OCI-LY3 (cell line): ENCODE measurements at regions not wholly inside any gene's neighbourhood (a gene's known extent, or its start where the extent isn't known, plus 50 kb on each side); places are given as distances from the start of the nearest gene placed in this dataset.

ENCODE experiments used
- EZH2phosphoT487 ChIP-seq: fragments of 200-600 bp; shearing (Covaris generic); IDR thresholded peaks from 2 replicates; pipeline ENCODE4 v1.6.1; 2018; ENCODE audit warnings: antibody characterized with exemption, mixed run types, low read depth
- TF ChIP-seq, protein P1 (sequence below): fragments of 200-600, 300-600 bp; sonication (generic); IDR thresholded peaks from 2 replicates; pipeline ENCODE4 v1.5.1; 2014; ENCODE audit warnings: antibody characterized with exemption, low read length, low read depth

DNA sequence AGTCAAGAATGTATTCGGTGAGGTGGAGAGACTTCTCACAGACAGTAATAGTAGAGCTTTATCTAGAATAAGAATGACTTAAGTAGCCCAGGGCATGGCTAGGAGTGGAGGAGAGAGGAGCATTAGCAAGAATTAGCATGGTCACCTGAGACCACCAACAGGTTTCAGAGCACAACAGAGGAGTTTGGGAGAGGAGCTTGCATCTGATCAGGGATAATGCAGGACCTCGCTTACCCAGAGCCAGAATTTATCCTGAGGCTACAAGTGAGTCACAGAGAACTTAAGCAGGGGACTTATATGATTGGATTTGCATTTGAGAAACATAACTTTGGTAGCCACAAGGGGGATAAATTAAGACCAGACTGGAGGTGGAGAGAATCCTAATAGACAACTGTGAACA lies 102.1 kb upstream of the FNDC3A start:
- TF ChIP-seq, protein P1, sequence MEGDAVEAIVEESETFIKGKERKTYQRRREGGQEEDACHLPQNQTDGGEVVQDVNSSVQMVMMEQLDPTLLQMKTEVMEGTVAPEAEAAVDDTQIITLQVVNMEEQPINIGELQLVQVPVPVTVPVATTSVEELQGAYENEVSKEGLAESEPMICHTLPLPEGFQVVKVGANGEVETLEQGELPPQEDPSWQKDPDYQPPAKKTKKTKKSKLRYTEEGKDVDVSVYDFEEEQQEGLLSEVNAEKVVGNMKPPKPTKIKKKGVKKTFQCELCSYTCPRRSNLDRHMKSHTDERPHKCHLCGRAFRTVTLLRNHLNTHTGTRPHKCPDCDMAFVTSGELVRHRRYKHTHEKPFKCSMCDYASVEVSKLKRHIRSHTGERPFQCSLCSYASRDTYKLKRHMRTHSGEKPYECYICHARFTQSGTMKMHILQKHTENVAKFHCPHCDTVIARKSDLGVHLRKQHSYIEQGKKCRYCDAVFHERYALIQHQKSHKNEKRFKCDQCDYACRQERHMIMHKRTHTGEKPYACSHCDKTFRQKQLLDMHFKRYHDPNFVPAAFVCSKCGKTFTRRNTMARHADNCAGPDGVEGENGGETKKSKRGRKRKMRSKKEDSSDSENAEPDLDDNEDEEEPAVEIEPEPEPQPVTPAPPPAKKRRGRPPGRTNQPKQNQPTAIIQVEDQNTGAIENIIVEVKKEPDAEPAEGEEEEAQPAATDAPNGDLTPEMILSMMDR = no peak
- no peak for TF ChIP-seq EZH2phosphoT487
